ENCODE measurements at regions not wholly inside any gene's neighbourhood (a gene's known extent, or its start where the extent isn't known, plus 50 kb on each side); places are given as distances from the start of the nearest gene placed in this dataset.

GRCh38 chr12:59196989-59197388 is 276.7 kb upstream of the LRIG3 start:
- Mint-ChIP-seq H3K9me3 (no peaks in the 10 kb centered on the region), H3K4me1 (no peaks in the 10 kb centered on the region), H3K27ac (no peak overlapping the region), H3K27me3 (no peaks in the 10 kb centered on the region), H3K4me3 (no peak overlapping the region), H3K36me3 (ENCODE audit: low read depth) (no peaks in the 10 kb centered on the region)
- POLR2A ChIA-PET = no interaction called here
- CTCF ChIA-PET = no interaction called here
- no peak for DNase-seq

GRCh38 chr12:59194794-59195193 is 274.5 kb upstream of the LRIG3 start:
- DNase-seq = no peak
- Mint-ChIP-seq H3K27me3 (no peaks in the 10 kb centered on the region), H3K27ac (no peak overlapping the region), H3K4me3 (no peak overlapping the region), H3K9me3 (no peaks in the 10 kb centered on the region), H3K4me1 (no peaks in the 10 kb centered on the region), H3K36me3 (ENCODE audit: low read depth) (no peaks in the 10 kb centered on the region)
- ChIA-PET POLR2A (no interaction called here), CTCF (no interaction called here)

- no peaks in the 10 kb centered on the region for H3K4me1 Mint-ChIP-seq
- H3K36me3 Mint-ChIP-seq (ENCODE audit: low read depth) = no peaks in the 10 kb centered on the region
- ChIA-PET CTCF (no interaction called here), POLR2A (no interaction called here)
- no peaks in the 10 kb centered on the region for H3K9me3 Mint-ChIP-seq
- no peak overlapping the region for H3K27ac Mint-ChIP-seq
- no peak overlapping the region for H3K4me3 Mint-ChIP-seq
- no peaks in the 10 kb centered on the region for H3K27me3 Mint-ChIP-seq
- DNase-seq = no peak
These were observed 273.3 kb upstream of the LRIG3 start for GRCh38 chr12:59193476-59194050.

- no peaks in the 10 kb centered on the region for H3K36me3 Mint-ChIP-seq (ENCODE audit: low read depth)
- H3K27ac Mint-ChIP-seq = no peak overlapping the region
- no peaks in the 10 kb centered on the region for H3K4me1 Mint-ChIP-seq
- no peak for DNase-seq
- H3K9me3 Mint-ChIP-seq = no peaks in the 10 kb centered on the region
- POLR2A ChIA-PET = no interaction called here
- no peaks in the 10 kb centered on the region for H3K27me3 Mint-ChIP-seq
- CTCF ChIA-PET = no interaction called here
- H3K4me3 Mint-ChIP-seq = no peak overlapping the region
These were observed 271.1 kb upstream of the LRIG3 start for GRCh38 chr12:59191372-59191771.

GRCh38 chr12:59186451-59186850 is 266.1 kb upstream of the LRIG3 start:
- Mint-ChIP-seq H3K36me3 (ENCODE audit: low read depth) (no peaks in the 10 kb centered on the region), H3K4me3 (no peak overlapping the region), H3K4me1 (no peaks in the 10 kb centered on the region), H3K9me3 (no peaks in the 10 kb centered on the region), H3K27me3 (no peaks in the 10 kb centered on the region), H3K27ac (no peak overlapping the region)
- POLR2A ChIA-PET = no interaction called here
- CTCF ChIA-PET = no interaction called here
- no peak for DNase-seq

GRCh38 chr12:59185295-59185694 is 265.0 kb upstream of the LRIG3 start:
- Mint-ChIP-seq H3K9me3 (no peaks in the 10 kb centered on the region), H3K27me3 (no peaks in the 10 kb centered on the region), H3K4me3 (no peak overlapping the region), H3K36me3 (ENCODE audit: low read depth) (no peaks in the 10 kb centered on the region), H3K27ac (no peak overlapping the region), H3K4me1 (no peaks in the 10 kb centered on the region)
- POLR2A ChIA-PET = no interaction called here
- CTCF ChIA-PET = no interaction called here
- DNase-seq = no peak

- H3K9me3 Mint-ChIP-seq = no peaks in the 10 kb centered on the region
- DNase-seq = no peak
- no peaks in the 10 kb centered on the region for H3K4me1 Mint-ChIP-seq
- no peaks in the 10 kb centered on the region for H3K27me3 Mint-ChIP-seq
- H3K4me3 Mint-ChIP-seq = no peak overlapping the region
- H3K36me3 Mint-ChIP-seq (ENCODE audit: low read depth) = no peaks in the 10 kb centered on the region
- POLR2A ChIA-PET = no interaction called here
- CTCF ChIA-PET = no interaction called here
- no peak overlapping the region for H3K27ac Mint-ChIP-seq
These were observed 262.6 kb upstream of the LRIG3 start for GRCh38 chr12:59182658-59183455.

GRCh38 chr12:59182191-59182590 is 261.9 kb upstream of the LRIG3 start:
- Mint-ChIP-seq H3K9me3 (no peaks in the 10 kb centered on the region), H3K4me3 (no peak overlapping the region), H3K36me3 (ENCODE audit: low read depth) (no peaks in the 10 kb centered on the region), H3K27me3 (no peaks in the 10 kb centered on the region), H3K4me1 (no peaks in the 10 kb centered on the region), H3K27ac (no peak overlapping the region)
- ChIA-PET CTCF (no interaction called here), POLR2A (no interaction called here)
- DNase-seq = no peak

- H3K27me3 Mint-ChIP-seq = no peaks in the 10 kb centered on the region
- DNase-seq = no peak
- H3K9me3 Mint-ChIP-seq = no peaks in the 10 kb centered on the region
- no peaks in the 10 kb centered on the region for H3K36me3 Mint-ChIP-seq (ENCODE audit: low read depth)
- CTCF ChIA-PET = no interaction called here
- POLR2A ChIA-PET = no interaction called here
- H3K27ac Mint-ChIP-seq = no peak overlapping the region
- H3K4me1 Mint-ChIP-seq = no peaks in the 10 kb centered on the region
- no peak overlapping the region for H3K4me3 Mint-ChIP-seq
These were observed 261.0 kb upstream of the LRIG3 start for GRCh38 chr12:59181196-59181777.

GRCh38 chr12:59179231-59179630 is 258.9 kb upstream of the LRIG3 start:
- DNase-seq = no peak
- ChIA-PET CTCF (no interaction called here), POLR2A (no interaction called here)
- Mint-ChIP-seq H3K27ac (no peak overlapping the region), H3K4me1 (no peaks in the 10 kb centered on the region), H3K36me3 (ENCODE audit: low read depth) (no peaks in the 10 kb centered on the region), H3K27me3 (no peaks in the 10 kb centered on the region), H3K4me3 (no peak overlapping the region), H3K9me3 (no peaks in the 10 kb centered on the region)

- ChIA-PET POLR2A (no interaction called here), CTCF (no interaction called here)
- Mint-ChIP-seq H3K4me3 (no peak overlapping the region), H3K36me3 (ENCODE audit: low read depth) (no peaks in the 10 kb centered on the region), H3K9me3 (no peaks in the 10 kb centered on the region), H3K4me1 (no peaks in the 10 kb centered on the region), H3K27me3 (no peaks in the 10 kb centered on the region), H3K27ac (no peak overlapping the region)
- DNase-seq = no peak
These were observed 253.4 kb upstream of the LRIG3 start for GRCh38 chr12:59173695-59174094.

GRCh38 chr12:59168647-59169046 is 248.3 kb upstream of the LRIG3 start:
- ChIA-PET CTCF (no interaction called here), POLR2A (no interaction called here)

GRCh38 chr12:59166457-59166856 is 246.2 kb upstream of the LRIG3 start:
- ChIA-PET CTCF (no interaction called here), POLR2A (no interaction called here)
- H3K4me3 Mint-ChIP-seq = no peak overlapping the region
- no peaks in the 10 kb centered on the region for H3K27me3 Mint-ChIP-seq
- H3K4me1 Mint-ChIP-seq = no peaks in the 10 kb centered on the region
- no peaks in the 10 kb centered on the region for H3K9me3 Mint-ChIP-seq
- no peak overlapping the region for H3K27ac Mint-ChIP-seq
- H3K36me3 Mint-ChIP-seq (ENCODE audit: low read depth) = no peaks in the 10 kb centered on the region
- no peak for DNase-seq

More at GRCh38 chr12:59168647-59169046, 248.3 kb upstream of the LRIG3 start:
- no peaks in the 10 kb centered on the region for H3K27me3 Mint-ChIP-seq
- no peaks in the 10 kb centered on the region for H3K36me3 Mint-ChIP-seq (ENCODE audit: low read depth)
- no peak overlapping the region for H3K4me3 Mint-ChIP-seq
- no peaks in the 10 kb centered on the region for H3K9me3 Mint-ChIP-seq
- no peak overlapping the region for H3K27ac Mint-ChIP-seq
- H3K4me1 Mint-ChIP-seq = no peaks in the 10 kb centered on the region
- no peak for DNase-seq

GRCh38 chr12:59164991-59165718 is 244.9 kb upstream of the LRIG3 start:
- no peaks in the 10 kb centered on the region for H3K36me3 Mint-ChIP-seq (ENCODE audit: low read depth)
- CTCF ChIA-PET = no interaction called here
- no peak overlapping the region for H3K4me3 Mint-ChIP-seq
- no peaks in the 10 kb centered on the region for H3K27me3 Mint-ChIP-seq
- no peak overlapping the region for H3K27ac Mint-ChIP-seq
- no peak for DNase-seq
- POLR2A ChIA-PET = no interaction called here
- H3K9me3 Mint-ChIP-seq = no peaks in the 10 kb centered on the region
- no peaks in the 10 kb centered on the region for H3K4me1 Mint-ChIP-seq
